Fibroblast of skin of right biceps (primary cell): ENCODE measurements at regions not wholly inside any gene's neighbourhood (a gene's known extent, or its start where the extent isn't known, plus 50 kb on each side); places are given as distances from the start of the nearest gene placed in this dataset.

ENCODE experiments used
- DNase-seq: peaks from one replicate; pipeline ENCODE4 v3.0.0-alpha.2; 2013

- no peak for DNase-seq
Observed at GRCh38 chr4:3853388-3854035, 87.3 kb downstream of the ADRA2C start.

- no peak for DNase-seq
Observed at GRCh38 chr4:3854661-3855060, 88.5 kb downstream of the ADRA2C start.

GRCh38 chr4:3855646-3856045 lies 89.5 kb downstream of the ADRA2C start:
- DNase-seq = no peak

- no peak for DNase-seq
Observed at GRCh38 chr4:3856604-3857204, 90.5 kb downstream of the ADRA2C start.

GRCh38 chr4:3857269-3857926 lies 91.2 kb downstream of the ADRA2C start:
- no peak for DNase-seq

GRCh38 chr4:3858046-3858730 lies 92.0 kb downstream of the ADRA2C start:
- no peak for DNase-seq

- DNase-seq = no peak
Observed at GRCh38 chr4:3858765-3859388, 92.7 kb downstream of the ADRA2C start.

GRCh38 chr4:3859571-3859970 lies 93.4 kb downstream of the ADRA2C start:
- no peak for DNase-seq

GRCh38 chr4:3860061-3860912 lies 94.1 kb downstream of the ADRA2C start:
- DNase-seq = no peak

GRCh38 chr4:3860913-3861636 lies 94.9 kb downstream of the ADRA2C start:
- DNase-seq = no peak

- no peak for DNase-seq
Observed at GRCh38 chr4:3861720-3862639, 95.8 kb downstream of the ADRA2C start.

- DNase-seq = no peak
Observed at GRCh38 chr4:3862640-3863420, 96.6 kb downstream of the ADRA2C start.

GRCh38 chr4:3863841-3864741 lies 97.9 kb downstream of the ADRA2C start:
- DNase-seq = no peak

- no peak for DNase-seq
Observed at GRCh38 chr4:3864742-3865721, 98.8 kb downstream of the ADRA2C start.

GRCh38 chr4:3865986-3866812 lies 100.0 kb downstream of the ADRA2C start:
- no peak for DNase-seq

- no peak for DNase-seq
Observed at GRCh38 chr4:3866813-3867129, 100.6 kb downstream of the ADRA2C start.
